ENCODE measurements at regions not wholly inside any gene's neighbourhood (a gene's known extent, or its start where the extent isn't known, plus 50 kb on each side); places are given as distances from the start of the nearest gene placed in this dataset.

DNA sequence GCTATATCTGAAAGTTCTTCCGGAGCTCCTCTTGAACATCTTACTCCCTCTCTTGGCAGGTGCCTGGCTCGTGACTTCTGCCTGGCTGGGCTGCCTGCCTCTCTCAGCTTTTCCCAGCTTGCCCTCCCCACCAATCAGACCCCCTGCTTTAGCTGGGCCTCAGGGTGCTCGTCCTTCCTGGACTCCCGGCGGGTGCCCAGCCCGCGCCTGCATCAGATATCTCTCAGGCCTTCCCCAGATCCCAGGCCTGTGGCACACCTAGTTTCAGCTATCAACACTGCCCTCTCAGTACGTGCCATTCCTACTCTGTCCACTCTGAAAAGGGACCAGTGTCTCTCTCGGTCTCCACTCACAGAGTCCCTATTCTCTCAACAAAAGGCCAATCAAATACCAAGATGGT, 96.5 kb upstream of the CLDN14 start:
- TF ChIP-seq, protein P1, sequence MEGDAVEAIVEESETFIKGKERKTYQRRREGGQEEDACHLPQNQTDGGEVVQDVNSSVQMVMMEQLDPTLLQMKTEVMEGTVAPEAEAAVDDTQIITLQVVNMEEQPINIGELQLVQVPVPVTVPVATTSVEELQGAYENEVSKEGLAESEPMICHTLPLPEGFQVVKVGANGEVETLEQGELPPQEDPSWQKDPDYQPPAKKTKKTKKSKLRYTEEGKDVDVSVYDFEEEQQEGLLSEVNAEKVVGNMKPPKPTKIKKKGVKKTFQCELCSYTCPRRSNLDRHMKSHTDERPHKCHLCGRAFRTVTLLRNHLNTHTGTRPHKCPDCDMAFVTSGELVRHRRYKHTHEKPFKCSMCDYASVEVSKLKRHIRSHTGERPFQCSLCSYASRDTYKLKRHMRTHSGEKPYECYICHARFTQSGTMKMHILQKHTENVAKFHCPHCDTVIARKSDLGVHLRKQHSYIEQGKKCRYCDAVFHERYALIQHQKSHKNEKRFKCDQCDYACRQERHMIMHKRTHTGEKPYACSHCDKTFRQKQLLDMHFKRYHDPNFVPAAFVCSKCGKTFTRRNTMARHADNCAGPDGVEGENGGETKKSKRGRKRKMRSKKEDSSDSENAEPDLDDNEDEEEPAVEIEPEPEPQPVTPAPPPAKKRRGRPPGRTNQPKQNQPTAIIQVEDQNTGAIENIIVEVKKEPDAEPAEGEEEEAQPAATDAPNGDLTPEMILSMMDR (IDR thresholded peaks at IDR 0.05; ENCODE audit: low read depth, low read length, poor library complexity, severe bottlenecking), result no peak
- TF ChIP-seq EZH2phosphoT487 (IDR thresholded peaks at IDR 0.05; ENCODE audit: borderline replicate concordance, low read length), result no peak
